Mesendoderm (in vitro differentiated cells): ENCODE measurements at regions not wholly inside any gene's neighbourhood (a gene's known extent, or its start where the extent isn't known, plus 50 kb on each side); places are given as distances from the start of the nearest gene placed in this dataset.

Source experiments
- DNase-seq: peaks from one replicate; pipeline ENCODE4 v3.0.0; 2013
- H2AK5ac ChIP-seq: 2 replicates; pipeline ENCODE4 v1.6.1; 2013; ENCODE audit warnings: low read length, inconsistent platforms
- H2BK120ac ChIP-seq: 2 replicates; pipeline ENCODE4 v1.6.1; 2013; ENCODE audit warnings: low read depth, mild to moderate bottlenecking, low read length, moderate library complexity, mixed read lengths
- H2BK15ac ChIP-seq: replicated peaks from 2 replicates; pipeline ENCODE4 v1.6.1; 2013; ENCODE audit warnings: low read depth, mild to moderate bottlenecking, moderate library complexity
- H2BK5ac ChIP-seq: 2 replicates; pipeline ENCODE4 v1.6.1; 2013; ENCODE audit warnings: low read length, inconsistent platforms
- H3K18ac ChIP-seq: 2 replicates; pipeline ENCODE4 v1.6.1; 2013; ENCODE audit warnings: mild to moderate bottlenecking, low read length, mixed read lengths
- H3K23ac ChIP-seq: one replicate; pipeline ENCODE4 v1.6.1; 2013; ENCODE audit warnings: low read length
- H3K27ac ChIP-seq: 2 replicates; pipeline ENCODE4 v1.5.1; 2013; ENCODE audit warnings: low read depth, mild to moderate bottlenecking, inconsistent platforms, low read length, moderate library complexity
- H3K27me3 ChIP-seq: 2 replicates; pipeline ENCODE4 v1.6.1; 2013; ENCODE audit warnings: low read length, control low read depth, mild to moderate bottlenecking, inconsistent platforms; ENCODE audit not compliant: insufficient read depth, poor library complexity
- H3K36me3 ChIP-seq: 2 replicates; pipeline ENCODE4 v1.6.1; 2013; ENCODE audit warnings: low read length, inconsistent platforms; ENCODE audit not compliant: control insufficient read depth, insufficient read depth
- H3K4ac ChIP-seq: one replicate; pipeline ENCODE4 v1.6.1; 2013; ENCODE audit warnings: low read depth, mild to moderate bottlenecking, low read length, moderate library complexity
- H3K4me1 ChIP-seq: 2 replicates; pipeline ENCODE4 v1.6.1; 2013; ENCODE audit warnings: low read depth, low read length, inconsistent platforms; ENCODE audit not compliant: control insufficient read depth
- H3K4me2 ChIP-seq: 2 replicates; pipeline ENCODE4 v1.6.1; 2013; ENCODE audit warnings: low read length
- H3K4me3 ChIP-seq: 2 replicates; pipeline ENCODE4 v1.5.1; 2013; ENCODE audit warnings: mild to moderate bottlenecking, low read length
- H3K56ac ChIP-seq: one replicate; pipeline ENCODE4 v1.6.1; 2013; ENCODE audit warnings: low read length
- H3K79me1 ChIP-seq: 2 replicates; pipeline ENCODE4 v1.6.1; 2013; ENCODE audit warnings: low read length, inconsistent platforms
- H3K79me2 ChIP-seq: 2 replicates; pipeline ENCODE4 v1.6.1; 2013; ENCODE audit warnings: mild to moderate bottlenecking, low read length; ENCODE audit not compliant: control insufficient read depth, insufficient read depth
- H3K9ac ChIP-seq: 2 replicates; pipeline ENCODE4 v1.6.1; 2013; ENCODE audit warnings: low read length, inconsistent platforms
- H4K5ac ChIP-seq: one replicate; pipeline ENCODE4 v1.6.1; 2013; ENCODE audit warnings: low read length
- H4K8ac ChIP-seq: one replicate; pipeline ENCODE4 v1.6.1; 2013; ENCODE audit warnings: low read depth, mild to moderate bottlenecking, control low read depth, low read length, moderate library complexity
- WGBS: extraction: QIAGEN DNeasy Blood & Tissue Kit; methylation state at CpG from one replicate; pipeline ENCODE4 v1.1.7; 2013; ENCODE audit warnings: low lambda C conversion rate, missing lambda C conversion rate; ENCODE audit not compliant: insufficient coverage; ENCODE audit errors: extremely low coverage; 5-methylcytosine and 5-hydroxymethylcytosine counted together

DNA sequence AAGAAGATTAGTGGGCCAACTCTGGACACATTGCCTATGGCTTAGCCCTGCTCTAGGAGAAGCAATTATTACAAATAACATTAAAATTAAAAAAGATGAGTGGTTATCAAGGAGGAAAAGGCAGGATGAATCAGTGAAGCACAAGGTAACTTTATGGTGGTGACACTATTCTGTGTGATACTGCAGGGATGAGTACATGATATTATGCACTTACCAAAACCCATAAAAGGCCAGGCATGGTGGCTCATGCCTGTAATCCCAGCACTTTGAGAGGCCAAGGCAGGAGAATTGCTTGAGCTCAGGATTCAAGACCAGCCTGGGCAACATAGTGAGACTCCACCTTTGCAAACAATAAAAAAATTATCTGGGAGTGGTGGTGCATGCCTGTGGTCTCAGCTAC, 344.3 kb upstream of the CDIN1 start:
- no peaks in the 10 kb centered on the region for H3K79me2 ChIP-seq
- H2AK5ac ChIP-seq = no peak overlapping the region
- H2BK5ac ChIP-seq = no peak overlapping the region
- no peaks in the 10 kb centered on the region for H3K27me3 ChIP-seq
- no peaks in the 10 kb centered on the region for H3K79me1 ChIP-seq
- no peak overlapping the region for H3K4ac ChIP-seq
- DNase-seq = no peak
- no peak overlapping the region for H3K23ac ChIP-seq
- H3K9ac ChIP-seq = no peak overlapping the region
- no peak overlapping the region for H3K4me2 ChIP-seq
- peaks cover 4% of the 10 kb centered on the region for H3K4me1 ChIP-seq
- no peak overlapping the region for H2BK15ac ChIP-seq
- no peak overlapping the region for H3K4me3 ChIP-seq
- H3K27ac ChIP-seq = no peak overlapping the region
- no peak overlapping the region for H2BK120ac ChIP-seq
- no peak overlapping the region for H3K56ac ChIP-seq
- H3K36me3 ChIP-seq = no peaks in the 10 kb centered on the region
- no peak overlapping the region for H4K8ac ChIP-seq
- H4K5ac ChIP-seq = no peak overlapping the region
- H3K18ac ChIP-seq = no peak overlapping the region

- H2BK5ac ChIP-seq = no peak overlapping the region
- no peak overlapping the region for H3K4me3 ChIP-seq
- H3K79me1 ChIP-seq = no peaks in the 10 kb centered on the region
- no peak overlapping the region for H3K56ac ChIP-seq
- no peak overlapping the region for H3K4me2 ChIP-seq
- H2BK120ac ChIP-seq = no peak overlapping the region
- H3K4ac ChIP-seq = no peak overlapping the region
- H3K9ac ChIP-seq = no peak overlapping the region
- H4K8ac ChIP-seq = no peak overlapping the region
- H3K18ac ChIP-seq = no peak overlapping the region
- no peak for DNase-seq
- no peak overlapping the region for H3K23ac ChIP-seq
- no peak overlapping the region for H2AK5ac ChIP-seq
- H3K27ac ChIP-seq = no peak overlapping the region
- WGBS = no CpG with 5 or more reads among the region's 1 CpG
- H2BK15ac ChIP-seq = no peak overlapping the region
- H4K5ac ChIP-seq = no peak overlapping the region
- no peaks in the 10 kb centered on the region for H3K79me2 ChIP-seq
- no peaks in the 10 kb centered on the region for H3K27me3 ChIP-seq
- H3K4me1 ChIP-seq = no peaks in the 10 kb centered on the region
- H3K36me3 ChIP-seq = no peaks in the 10 kb centered on the region
These were observed 339.9 kb upstream of the CDIN1 start for GRCh38 chr15:36239509-36239908.

GRCh38 chr15:36251450-36251849, 328.0 kb upstream of the CDIN1 start:
- H3K79me1 ChIP-seq = no peaks in the 10 kb centered on the region
- H4K5ac ChIP-seq = no peak overlapping the region
- no peak overlapping the region for H3K23ac ChIP-seq
- no peak overlapping the region for H3K4me3 ChIP-seq
- no peak overlapping the region for H3K18ac ChIP-seq
- H2BK5ac ChIP-seq = no peak overlapping the region
- H3K4ac ChIP-seq = no peak overlapping the region
- H3K27ac ChIP-seq = no peak overlapping the region
- H3K79me2 ChIP-seq = no peaks in the 10 kb centered on the region
- H2BK120ac ChIP-seq = no peak overlapping the region
- H2AK5ac ChIP-seq = no peak overlapping the region
- no peak overlapping the region for H3K56ac ChIP-seq
- no peak for DNase-seq
- no peaks in the 10 kb centered on the region for H3K36me3 ChIP-seq
- H3K9ac ChIP-seq = no peak overlapping the region
- no peak overlapping the region for H4K8ac ChIP-seq
- no peaks in the 10 kb centered on the region for H3K27me3 ChIP-seq
- no peaks in the 10 kb centered on the region for H3K4me1 ChIP-seq
- H2BK15ac ChIP-seq = no peak overlapping the region
- H3K4me2 ChIP-seq = no peak overlapping the region
- WGBS = no CpG with 5 or more reads among the region's 1 CpG

GRCh38 chr15:36252146-36252711, 327.2 kb upstream of the CDIN1 start:
- Histone ChIP-seq H4K8ac (no peak overlapping the region), H2BK120ac (no peak overlapping the region), H3K27ac (no peak overlapping the region), H3K79me1 (no peaks in the 10 kb centered on the region), H3K4me2 (no peak overlapping the region), H3K18ac (no peak overlapping the region), H3K4me3 (no peak overlapping the region), H2BK15ac (no peak overlapping the region), H3K36me3 (no peaks in the 10 kb centered on the region), H2BK5ac (no peak overlapping the region), H2AK5ac (no peak overlapping the region), H3K9ac (no peak overlapping the region), H3K56ac (no peak overlapping the region), H3K27me3 (no peaks in the 10 kb centered on the region), H3K4me1 (no peaks in the 10 kb centered on the region), H3K79me2 (no peaks in the 10 kb centered on the region), H4K5ac (no peak overlapping the region), H3K4ac (no peak overlapping the region), H3K23ac (no peak overlapping the region)
- WGBS = no CpG with 5 or more reads among the region's 10 CpGs
- no peak for DNase-seq

DNA sequence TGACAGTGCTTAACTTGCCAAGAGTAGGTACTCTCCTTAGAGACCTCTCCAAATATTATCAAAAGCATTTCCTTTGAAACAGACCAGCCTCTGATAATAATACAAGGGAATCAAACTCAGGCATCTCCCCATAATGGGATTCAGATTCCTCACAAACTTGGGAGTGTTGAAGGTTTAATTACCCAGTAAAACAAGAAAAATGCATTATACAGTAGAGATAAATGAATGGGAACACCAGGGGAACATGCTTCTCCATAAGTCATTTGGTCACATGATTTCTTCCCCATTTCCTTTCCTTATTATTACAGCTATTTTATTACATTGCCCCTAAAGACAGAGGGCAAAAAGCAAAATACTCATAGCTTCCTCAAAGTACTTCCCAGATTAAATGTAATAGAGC, 325.0 kb upstream of the CDIN1 start:
- no peak overlapping the region for H3K9ac ChIP-seq
- no peak overlapping the region for H3K56ac ChIP-seq
- H2BK5ac ChIP-seq = no peak overlapping the region
- H3K4me2 ChIP-seq = no peak overlapping the region
- H2BK15ac ChIP-seq = no peak overlapping the region
- H4K8ac ChIP-seq = no peak overlapping the region
- H3K79me1 ChIP-seq = no peaks in the 10 kb centered on the region
- H2BK120ac ChIP-seq = no peak overlapping the region
- H3K23ac ChIP-seq = no peak overlapping the region
- no peaks in the 10 kb centered on the region for H3K4me1 ChIP-seq
- DNase-seq = no peak
- H3K4ac ChIP-seq = no peak overlapping the region
- no peak overlapping the region for H3K27ac ChIP-seq
- no peak overlapping the region for H3K4me3 ChIP-seq
- H3K27me3 ChIP-seq = no peaks in the 10 kb centered on the region
- H3K18ac ChIP-seq = no peak overlapping the region
- no peak overlapping the region for H4K5ac ChIP-seq
- H2AK5ac ChIP-seq = no peak overlapping the region
- no peaks in the 10 kb centered on the region for H3K36me3 ChIP-seq
- H3K79me2 ChIP-seq = no peaks in the 10 kb centered on the region

DNA sequence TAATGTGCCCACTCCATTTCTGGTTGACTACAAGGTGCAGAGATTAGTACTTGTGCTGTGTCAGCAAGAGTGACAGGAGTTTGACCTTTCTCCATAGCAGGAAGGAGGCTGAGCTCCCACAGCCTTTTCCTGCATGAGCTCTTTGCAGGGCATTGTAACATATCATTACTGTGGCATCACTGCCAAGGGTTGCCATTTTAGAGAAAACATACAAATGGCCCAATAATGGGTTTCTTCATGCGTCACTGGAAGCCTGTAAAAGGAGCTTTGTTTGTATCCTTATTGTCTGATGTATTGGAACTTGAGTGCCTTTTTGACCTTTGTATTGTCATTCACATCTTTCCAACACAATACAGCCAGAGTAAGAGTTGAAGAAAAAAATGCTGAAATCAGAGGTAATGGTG, 323.0 kb upstream of the CDIN1 start:
- H2BK5ac ChIP-seq = no peak overlapping the region
- H3K27me3 ChIP-seq = no peaks in the 10 kb centered on the region
- no peak overlapping the region for H3K23ac ChIP-seq
- no peak overlapping the region for H3K9ac ChIP-seq
- no peak overlapping the region for H3K4me3 ChIP-seq
- no CpG with 5 or more reads among the region's 1 CpG for WGBS
- no peak overlapping the region for H4K5ac ChIP-seq
- H3K27ac ChIP-seq = no peak overlapping the region
- H2AK5ac ChIP-seq = no peak overlapping the region
- H3K79me2 ChIP-seq = no peaks in the 10 kb centered on the region
- H3K18ac ChIP-seq = no peak overlapping the region
- H3K4ac ChIP-seq = no peak overlapping the region
- no peak overlapping the region for H3K56ac ChIP-seq
- H3K36me3 ChIP-seq = no peaks in the 10 kb centered on the region
- no peak overlapping the region for H2BK120ac ChIP-seq
- no peak overlapping the region for H4K8ac ChIP-seq
- H3K79me1 ChIP-seq = no peaks in the 10 kb centered on the region
- H3K4me2 ChIP-seq = no peak overlapping the region
- H3K4me1 ChIP-seq = no peaks in the 10 kb centered on the region
- DNase-seq = no peak
- H2BK15ac ChIP-seq = no peak overlapping the region
